OCI-LY1 (cell line): ENCODE measurements at regions not wholly inside any gene's neighbourhood (a gene's known extent, or its start where the extent isn't known, plus 50 kb on each side); places are given as distances from the start of the nearest gene placed in this dataset.

Experiments used
- EZH2 ChIP-seq: fragments of 200-600 bp; sonication (generic), shearing (Covaris generic); IDR thresholded peaks from 2 replicates; pipeline ENCODE4 v1.8.0; 2017; ENCODE audit warnings: borderline replicate concordance, mixed run types, mild to moderate bottlenecking, antibody characterized with exemption, low read length, moderate library complexity, mixed read lengths
- TF ChIP-seq, protein P1 (sequence below): fragments of 200-600 bp; sonication (generic), shearing (Covaris generic); IDR thresholded peaks from 2 replicates; pipeline ENCODE4 v1.5.1; 2017; ENCODE audit warnings: mild to moderate bottlenecking, antibody characterized with exemption, low read length, moderate library complexity, mixed read lengths

DNA sequence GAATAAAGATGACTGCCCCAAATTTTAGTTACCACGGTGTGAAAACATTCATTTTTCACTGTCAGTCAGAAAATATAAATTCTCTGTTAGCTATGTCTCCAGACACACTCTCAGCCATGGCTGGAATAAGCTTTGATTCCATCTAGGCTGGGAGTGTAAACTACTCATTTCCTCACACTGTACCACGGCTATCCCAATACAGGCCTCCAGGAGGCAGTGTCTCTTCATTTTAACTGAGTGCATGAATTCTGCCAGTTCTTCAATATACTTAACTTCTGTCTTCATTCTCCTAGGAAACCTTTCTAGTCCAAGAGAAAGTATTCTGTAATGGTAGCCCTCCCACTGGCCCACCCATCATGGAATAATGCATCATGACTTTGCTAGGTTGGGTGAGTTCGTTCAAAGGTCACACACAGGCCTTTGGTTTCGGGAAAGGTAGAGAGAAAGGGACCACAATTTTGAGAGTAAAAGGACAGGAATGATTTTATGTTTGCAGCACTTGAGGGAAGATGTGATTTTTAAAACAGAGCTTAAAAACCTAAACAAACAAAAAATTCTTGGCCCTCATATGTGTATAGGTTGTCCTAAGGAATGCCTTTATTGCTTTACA, 381.1 kb downstream of the SEC23A start:
- TF ChIP-seq, protein P1, sequence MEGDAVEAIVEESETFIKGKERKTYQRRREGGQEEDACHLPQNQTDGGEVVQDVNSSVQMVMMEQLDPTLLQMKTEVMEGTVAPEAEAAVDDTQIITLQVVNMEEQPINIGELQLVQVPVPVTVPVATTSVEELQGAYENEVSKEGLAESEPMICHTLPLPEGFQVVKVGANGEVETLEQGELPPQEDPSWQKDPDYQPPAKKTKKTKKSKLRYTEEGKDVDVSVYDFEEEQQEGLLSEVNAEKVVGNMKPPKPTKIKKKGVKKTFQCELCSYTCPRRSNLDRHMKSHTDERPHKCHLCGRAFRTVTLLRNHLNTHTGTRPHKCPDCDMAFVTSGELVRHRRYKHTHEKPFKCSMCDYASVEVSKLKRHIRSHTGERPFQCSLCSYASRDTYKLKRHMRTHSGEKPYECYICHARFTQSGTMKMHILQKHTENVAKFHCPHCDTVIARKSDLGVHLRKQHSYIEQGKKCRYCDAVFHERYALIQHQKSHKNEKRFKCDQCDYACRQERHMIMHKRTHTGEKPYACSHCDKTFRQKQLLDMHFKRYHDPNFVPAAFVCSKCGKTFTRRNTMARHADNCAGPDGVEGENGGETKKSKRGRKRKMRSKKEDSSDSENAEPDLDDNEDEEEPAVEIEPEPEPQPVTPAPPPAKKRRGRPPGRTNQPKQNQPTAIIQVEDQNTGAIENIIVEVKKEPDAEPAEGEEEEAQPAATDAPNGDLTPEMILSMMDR: peak; percentile 92
- no peak for TF ChIP-seq EZH2
